ENCODE measurements at regions not wholly inside any gene's neighbourhood (a gene's known extent, or its start where the extent isn't known, plus 50 kb on each side); places are given as distances from the start of the nearest gene placed in this dataset.

DNA sequence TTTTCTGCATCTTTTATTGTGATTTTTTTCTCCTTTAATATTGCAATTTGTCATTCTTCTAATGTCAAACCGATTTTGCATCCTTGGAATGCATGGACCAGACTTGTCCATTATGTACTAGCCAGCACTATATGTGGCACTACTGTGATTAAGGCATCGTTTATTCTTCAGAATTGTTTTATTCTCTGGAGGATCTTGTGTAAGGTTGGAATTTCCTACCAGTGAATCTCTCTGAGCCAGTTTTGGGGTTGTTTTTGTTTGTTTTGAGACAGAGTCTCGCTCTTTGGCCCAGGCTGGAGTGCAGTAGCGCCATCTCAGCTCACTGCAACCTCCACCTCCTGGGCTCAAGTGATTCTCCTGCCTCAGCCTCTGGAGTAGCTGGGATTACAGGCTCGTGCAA, 58.5 kb downstream of the IGLL5 start:
- Histone ChIP-seq H3K27ac (no peak overlapping the region), H3K36me3 (no peaks in the 10 kb centered on the region), H3K27me3 (no peaks in the 10 kb centered on the region), H3K9me3 (no peaks in the 10 kb centered on the region), H3K4me3 (no peak overlapping the region), H3K4me1 (ENCODE audit: insufficient read depth) (no peaks in the 10 kb centered on the region)
- 41 to 77% (median 60%) methylated on average over 5 of the region's 5 CpGs for WGBS, 3 donors
- intact Hi-C loops (cut with DNase I): no loop called here
- TF ChIP-seq, protein P1, sequence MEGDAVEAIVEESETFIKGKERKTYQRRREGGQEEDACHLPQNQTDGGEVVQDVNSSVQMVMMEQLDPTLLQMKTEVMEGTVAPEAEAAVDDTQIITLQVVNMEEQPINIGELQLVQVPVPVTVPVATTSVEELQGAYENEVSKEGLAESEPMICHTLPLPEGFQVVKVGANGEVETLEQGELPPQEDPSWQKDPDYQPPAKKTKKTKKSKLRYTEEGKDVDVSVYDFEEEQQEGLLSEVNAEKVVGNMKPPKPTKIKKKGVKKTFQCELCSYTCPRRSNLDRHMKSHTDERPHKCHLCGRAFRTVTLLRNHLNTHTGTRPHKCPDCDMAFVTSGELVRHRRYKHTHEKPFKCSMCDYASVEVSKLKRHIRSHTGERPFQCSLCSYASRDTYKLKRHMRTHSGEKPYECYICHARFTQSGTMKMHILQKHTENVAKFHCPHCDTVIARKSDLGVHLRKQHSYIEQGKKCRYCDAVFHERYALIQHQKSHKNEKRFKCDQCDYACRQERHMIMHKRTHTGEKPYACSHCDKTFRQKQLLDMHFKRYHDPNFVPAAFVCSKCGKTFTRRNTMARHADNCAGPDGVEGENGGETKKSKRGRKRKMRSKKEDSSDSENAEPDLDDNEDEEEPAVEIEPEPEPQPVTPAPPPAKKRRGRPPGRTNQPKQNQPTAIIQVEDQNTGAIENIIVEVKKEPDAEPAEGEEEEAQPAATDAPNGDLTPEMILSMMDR (IDR thresholded peaks at IDR 0.05): no peak
- TF ChIP-seq EP300 (IDR thresholded peaks at IDR 0.05): no peak
- no peak for DNase-seq

DNA sequence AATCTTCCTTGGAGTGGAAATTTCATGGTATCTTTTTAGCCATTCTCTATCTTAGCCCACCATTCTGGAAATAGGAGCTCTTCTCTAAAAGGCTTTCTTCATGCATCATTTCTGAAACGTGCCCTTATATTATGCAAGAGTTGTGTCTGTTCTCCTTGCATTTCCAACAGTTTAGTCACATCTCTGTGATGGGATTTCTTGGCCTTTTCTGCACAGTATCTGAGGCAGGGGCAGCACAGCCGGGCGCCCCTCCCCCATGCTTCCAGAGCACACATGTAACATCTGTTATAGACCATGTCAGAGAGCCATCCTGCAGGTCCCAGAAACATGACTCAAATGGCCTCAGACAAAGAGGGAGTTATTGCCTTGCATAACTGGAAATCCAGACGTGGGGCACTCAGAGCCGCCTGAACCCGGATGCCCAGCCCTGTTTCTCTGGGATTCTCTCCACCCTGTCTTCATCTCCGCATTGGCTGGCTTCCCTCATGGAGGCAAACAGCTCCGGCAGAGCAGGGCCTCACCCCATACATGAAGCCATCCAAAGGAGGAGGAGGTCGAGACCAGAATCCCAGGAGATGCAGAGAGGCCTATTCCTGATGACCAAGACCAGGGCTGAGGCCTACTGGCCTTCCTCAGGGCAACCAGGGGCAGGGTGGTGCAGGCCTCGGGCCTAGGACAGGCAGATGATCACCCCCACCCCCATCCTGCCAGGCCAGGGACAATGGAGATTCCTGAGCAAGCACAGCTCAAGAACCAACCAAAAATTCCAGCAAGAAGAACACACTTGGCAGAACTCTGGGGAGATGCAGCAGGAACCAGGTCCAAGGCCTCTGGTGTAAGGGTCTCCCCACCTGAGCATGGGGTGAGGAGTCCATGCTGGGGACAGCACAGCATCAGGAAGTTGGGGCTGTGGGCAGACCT, 61.3 kb downstream of the IGLL5 start:
- TF ChIP-seq POLR2A (IDR thresholded peaks at IDR 0.05) (no peak), EP300 (IDR thresholded peaks at IDR 0.05) (no peak)
- intact Hi-C loops (cut with DNase I): no loop called here
- Histone ChIP-seq H3K9me3 (no peaks in the 10 kb centered on the region), H3K4me1 (ENCODE audit: insufficient read depth) (no peaks in the 10 kb centered on the region), H3K27ac (no peak overlapping the region), H3K4me3 (no peak overlapping the region), H3K36me3 (no peaks in the 10 kb centered on the region), H3K27me3 (no peaks in the 10 kb centered on the region)
- no peak for DNase-seq
- WGBS, 3 donors: 79 to 84% (median 81%) methylated on average over 10 of the region's 10 CpGs

DNA sequence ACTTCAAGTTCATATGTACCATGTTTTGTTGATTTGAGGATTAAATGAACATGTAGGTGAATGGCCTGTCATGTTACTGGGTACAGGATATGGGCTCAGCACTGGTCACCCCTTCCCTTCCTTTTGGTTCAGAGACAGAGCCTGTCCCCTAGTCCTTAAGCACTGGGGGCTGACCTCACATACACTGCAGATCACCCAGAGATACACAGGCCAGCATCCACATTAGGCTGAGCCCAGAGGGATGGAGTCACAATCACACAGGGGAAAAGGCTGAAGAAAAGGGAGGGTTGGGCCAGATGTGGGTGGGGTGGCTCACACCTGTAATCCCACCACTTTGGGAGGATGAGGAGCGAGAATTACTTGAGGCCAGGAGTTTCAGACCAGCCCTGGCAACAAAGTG, 62.3 kb downstream of the IGLL5 start:
- DNase-seq: no peak
- H3K9me3 ChIP-seq: no peaks in the 10 kb centered on the region
- intact Hi-C loops (cut with DNase I): loop anchor here in 2 of 4 donors (5.0 to 10.0 kb wide), 4 partner anchors 255 to 483 kb away; no protein-coding TSS in a partner anchor
- H3K36me3 ChIP-seq: no peaks in the 10 kb centered on the region
- H3K27me3 ChIP-seq: no peaks in the 10 kb centered on the region
- WGBS, 3 donors: 90 to 93% (median 92%) methylated on average over 1 of the region's 1 CpG
- TF ChIP-seq EP300 (IDR thresholded peaks at IDR 0.05): no peak
- TF ChIP-seq POLR2A (IDR thresholded peaks at IDR 0.05): no peak
- TF ChIP-seq, protein P1 (IDR thresholded peaks at IDR 0.05): no peak
- no peak overlapping the region for H3K27ac ChIP-seq
- H3K4me3 ChIP-seq: no peak overlapping the region
- H3K4me1 ChIP-seq (ENCODE audit: insufficient read depth): no peaks in the 10 kb centered on the region

DNA sequence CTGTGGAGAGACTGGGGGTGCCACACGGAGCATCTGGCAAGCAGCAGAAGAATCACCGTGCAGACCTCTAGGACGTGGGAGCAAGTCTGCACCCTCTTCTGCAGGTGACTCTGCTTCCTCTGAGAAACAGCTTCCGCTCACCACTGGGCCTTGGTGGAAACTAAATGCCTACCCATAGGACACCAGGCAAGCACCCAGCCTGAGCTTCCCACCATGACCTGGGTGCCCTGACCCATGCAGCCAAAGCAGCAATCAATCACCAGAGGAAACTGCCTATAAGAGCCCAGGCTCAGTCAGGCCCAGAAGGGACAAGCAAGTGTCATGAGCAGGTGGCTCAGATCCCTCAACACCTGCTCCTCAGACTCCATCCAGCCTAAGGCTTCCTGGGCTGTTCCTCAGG, 63.4 kb downstream of the IGLL5 start:
- Histone ChIP-seq H3K4me3 (no peak overlapping the region), H3K9me3 (no peaks in the 10 kb centered on the region), H3K27ac (no peak overlapping the region), H3K4me1 (ENCODE audit: insufficient read depth) (no peaks in the 10 kb centered on the region), H3K27me3 (no peaks in the 10 kb centered on the region), H3K36me3 (no peaks in the 10 kb centered on the region)
- 87 to 93% (median 89%) methylated on average over 4 of the region's 4 CpGs for WGBS, 3 donors
- TF ChIP-seq, protein P1 (IDR thresholded peaks at IDR 0.05): no peak
- no peak for TF ChIP-seq POLR2A (IDR thresholded peaks at IDR 0.05)
- no peak for TF ChIP-seq EP300 (IDR thresholded peaks at IDR 0.05)
- intact Hi-C loops (cut with DNase I): loop anchor here in 2 of 4 donors (5.0 to 10.0 kb wide), 4 partner anchors 256 to 484 kb away; no protein-coding TSS in a partner anchor
- no peak for DNase-seq
